SK-N-SH (cell line): ENCODE measurements at regions not wholly inside any gene's neighbourhood (a gene's known extent, or its start where the extent isn't known, plus 50 kb on each side); places are given as distances from the start of the nearest gene placed in this dataset.

Source experiments
- CTCF ChIA-PET: fragments of 300-600, 350-600 bp; formaldehyde crosslinking; extraction: SDS; loops from one replicate; lab custom pipeline; 2021; lab: Yijun Ruan, JAX
- POLR2A ChIA-PET: fragments of 350-600 bp; sonication (Branson Sonifier 250); formaldehyde crosslinking; extraction: SDS; loops from one replicate; lab custom pipeline; 2020; ENCODE audit warnings: antibody characterized with exemption, inconsistent platforms; lab: Yijun Ruan, JAX
- DNase-seq: peaks from one replicate; pipeline ENCODE4 v3.0.0; 2012
- H2AFZ ChIP-seq: fragments of 200-600 bp; sonication (generic); 2 replicates; pipeline ENCODE4 v1.8.1; 2016; ENCODE audit warnings: antibody characterized with exemption, mild to moderate bottlenecking, low read depth
- H3F3A ChIP-seq: fragments of 200-600 bp; sonication (generic); replicated peaks from 2 replicates; pipeline ENCODE3; 2016; ENCODE audit warnings: antibody characterized with exemption, mild to moderate bottlenecking; ENCODE audit not compliant: insufficient read depth
- H3K27ac ChIP-seq, 2 experiments: fragments of 200-500 bp in 1 of 2; fragments of 200-600 bp in 1 of 2; sonication (Bioruptor generic) in 1 of 2; sonication (generic), shearing (Covaris generic) in 1 of 2; 2 replicates each; pipeline versions ENCODE4 v1.5.1 to v1.6.1; 2014 to 2016; ENCODE audit warnings: low read depth in 2 of 2, inconsistent platforms in 1 of 2, low read length in 1 of 2, mild to moderate bottlenecking in 1 of 2, mixed read lengths in 1 of 2
- H3K27me3 ChIP-seq: fragments of 200-600 bp; sonication (generic), shearing (Covaris generic); 2 replicates; pipeline ENCODE4 v1.6.1; 2016; ENCODE audit warnings: mixed run types; ENCODE audit not compliant: insufficient read depth
- H3K36me3 ChIP-seq, 2 experiments: fragments of 200-500 bp in 1 of 2; fragments of 200-600 bp in 1 of 2; sonication (Bioruptor generic) in 1 of 2; sonication (generic) in 1 of 2; replicated peaks in 1 of 2; 2 replicates each; pipeline versions ENCODE3 to v1.5.1; 2014 to 2016; ENCODE audit warnings: low read length in 1 of 2, mild to moderate bottlenecking in 1 of 2; ENCODE audit not compliant: insufficient read depth in 2 of 2, control insufficient read depth in 1 of 2
- H3K4me1 ChIP-seq, 2 experiments: fragments of 200-500 bp in 1 of 2; fragments of 200-600 bp in 1 of 2; sonication (Bioruptor generic) in 1 of 2; sonication (generic), shearing (Covaris generic) in 1 of 2; 2 replicates each; pipeline versions ENCODE4 v1.5.1 to v1.6.1; 2014 to 2016; ENCODE audit warnings: low read depth in 1 of 2, low read length in 1 of 2, mixed run types in 1 of 2; ENCODE audit not compliant: insufficient read depth in 2 of 2, control insufficient read depth in 1 of 2
- H3K4me2 ChIP-seq: fragments of 200-600 bp; sonication (generic), shearing (Covaris generic); 2 replicates; pipeline ENCODE4 v1.6.1; 2017; ENCODE audit warnings: mixed run types
- H3K4me3 ChIP-seq, 2 experiments: fragments of 200-500 bp in 1 of 2; fragments of 200-600 bp in 1 of 2; sonication (Bioruptor generic) in 1 of 2; sonication (generic), shearing (Covaris generic) in 1 of 2; 2 replicates each; pipeline versions ENCODE4 v1.5.1 to v1.8.1; 2014 to 2016; ENCODE audit warnings: low read depth in 2 of 2, inconsistent platforms in 1 of 2, low read length in 1 of 2, mild to moderate bottlenecking in 1 of 2, mixed read lengths in 1 of 2, moderate library complexity in 1 of 2
- H3K79me2 ChIP-seq: fragments of 200-600 bp; sonication (generic); 2 replicates; pipeline ENCODE4 v1.8.1; 2017; ENCODE audit warnings: mild to moderate bottlenecking; ENCODE audit not compliant: insufficient read depth
- H3K9ac ChIP-seq: fragments of 200-600 bp; sonication (generic); 2 replicates; pipeline ENCODE4 v1.6.1; 2017; ENCODE audit warnings: mixed run types
- H3K9me2 ChIP-seq: fragments of 200-600 bp; sonication (generic); 2 replicates; pipeline ENCODE4 v1.6.1; 2017; ENCODE audit warnings: mixed run types
- H3K9me3 ChIP-seq: fragments of 200-600 bp; sonication (generic); 2 replicates; pipeline ENCODE4 v1.6.1; 2017; ENCODE audit warnings: mixed run types, mild to moderate bottlenecking, moderate library complexity
- H4K20me1 ChIP-seq: fragments of 200-600 bp; sonication (generic); 2 replicates; pipeline ENCODE4 v1.6.1; 2017; ENCODE audit warnings: mild to moderate bottlenecking, mixed run types; ENCODE audit not compliant: insufficient read depth
- CTCF ChIP-seq: fragments of 200-600 bp; sonication (generic); IDR thresholded peaks from 2 replicates; pipeline ENCODE4 v1.6.1; 2017; ENCODE audit warnings: antibody characterized with exemption, mild to moderate bottlenecking, moderate library complexity
- EP300 ChIP-seq, 2 experiments: IDR thresholded peaks; 2 replicates each; pipeline versions ENCODE4 v1.4.0 to v1.6.1; 2012; ENCODE audit warnings: borderline replicate concordance in 1 of 2, low read depth in 1 of 2, low read length in 1 of 2
- FOXM1 ChIP-seq: IDR thresholded peaks from 2 replicates; pipeline ENCODE4 v1.4.0; 2012; ENCODE audit warnings: low read depth, mild to moderate bottlenecking
- GABPA ChIP-seq: IDR thresholded peaks from 2 replicates; pipeline ENCODE4 v1.4.0; 2012; ENCODE audit warnings: low read depth, mild to moderate bottlenecking
- GATA2 ChIP-seq: sonication (generic); formaldehyde crosslinking; IDR thresholded peaks from 2 replicates; pipeline ENCODE4 v1.5.0; 2020; ENCODE audit warnings: mild to moderate bottlenecking, missing genetic modification reagents
- JUND ChIP-seq: IDR thresholded peaks from 2 replicates; pipeline ENCODE4 v1.4.0; 2012
- MXI1 ChIP-seq: IDR thresholded peaks from 2 replicates; pipeline ENCODE4 v1.6.1; 2012; ENCODE audit warnings: mild to moderate bottlenecking, low read depth, low read length, improper control_type of control experiment
- NFIC ChIP-seq: IDR thresholded peaks from 2 replicates; pipeline ENCODE4 v1.4.0; 2012; ENCODE audit warnings: borderline replicate concordance
- PBX3 ChIP-seq: IDR thresholded peaks from 2 replicates; pipeline ENCODE4; 2012
- RAD21 ChIP-seq: IDR thresholded peaks from 2 replicates; pipeline ENCODE4 v1.6.1; 2012; ENCODE audit warnings: mild to moderate bottlenecking, low read length
- RCOR1 ChIP-seq: fragments of 150-350 bp; IDR thresholded peaks from 2 replicates; pipeline ENCODE4 v1.6.1; 2017; ENCODE audit warnings: antibody characterized with exemption, low read length
- TAF1 ChIP-seq: IDR thresholded peaks from 2 replicates; pipeline ENCODE4 v1.6.1; 2012; ENCODE audit warnings: low read depth, mild to moderate bottlenecking, low read length, moderate library complexity, borderline replicate concordance
- TCF12 ChIP-seq: IDR thresholded peaks from 2 replicates; pipeline ENCODE4 v1.4.0; 2012
- WGBS: methylation state at CpG from one replicate; pipeline ENCODE4 v1.1.6; 2017; ENCODE audit warnings: low lambda C conversion rate; 5-methylcytosine and 5-hydroxymethylcytosine counted together

- Histone ChIP-seq H2AFZ (no peak overlapping the region), H3K4me3 (no peak overlapping the region), H3K9me3 (no peaks in the 10 kb centered on the region), H3K9ac (no peak overlapping the region), H3K27ac (no peak overlapping the region), H3K9me2 (no peaks in the 10 kb centered on the region), H3K4me2 (no peak overlapping the region), H3F3A (no peaks in the 10 kb centered on the region), H3K4me1 (no peaks in the 10 kb centered on the region), H3K27me3 (no peaks in the 10 kb centered on the region), H3K36me3 (no peaks in the 10 kb centered on the region), H3K79me2 (no peaks in the 10 kb centered on the region), H4K20me1 (no peaks in the 10 kb centered on the region)
- POLR2A ChIA-PET = no interaction called here
- CTCF ChIA-PET = no interaction called here
- TF ChIP-seq RAD21 (no peak), TCF12 (no peak), FOXM1 (no peak), MXI1 (no peak), TAF1 (no peak)
- DNase-seq = no peak
Measured at GRCh38 chrX:99522450-99522849, 887.6 kb downstream of the PCDH19 start.

GRCh38 chrX:99507768-99508167 is 902.3 kb downstream of the PCDH19 start:
- H3K9me3 ChIP-seq = no peaks in the 10 kb centered on the region
- 0 out of 2 replicates have a peak, but pooled peaks cover 3% of the 10 kb centered on the region for H3K9me2 ChIP-seq
- no peaks in the 10 kb centered on the region for H3F3A ChIP-seq
- H3K27ac ChIP-seq = no peak overlapping the region
- ChIA-PET POLR2A (no interaction called here), CTCF (no interaction called here)
- no peak overlapping the region for H2AFZ ChIP-seq
- H3K79me2 ChIP-seq = no peaks in the 10 kb centered on the region
- H3K4me2 ChIP-seq = no peak overlapping the region
- no peak for DNase-seq
- H3K4me3 ChIP-seq = no peak overlapping the region
- no peaks in the 10 kb centered on the region for H3K27me3 ChIP-seq
- H4K20me1 ChIP-seq = no peaks in the 10 kb centered on the region
- no peaks in the 10 kb centered on the region for H3K36me3 ChIP-seq
- H3K9ac ChIP-seq = no peak overlapping the region
- no peak for TF ChIP-seq EP300 (IDR thresholded peaks at IDR 0.05; ENCODE audit: borderline replicate concordance in 1 of 2, low read depth in 1 of 2, low read length in 1 of 2)
- TF ChIP-seq GABPA = no peak
- no peak for TF ChIP-seq PBX3
- TF ChIP-seq GATA2 (CRISPR knock-in tag) = no peak
- TF ChIP-seq RCOR1 = no peak
- no peak for TF ChIP-seq CTCF
- TF ChIP-seq, all 33 proteins: peak for 0
- H3K4me1 ChIP-seq = no peaks in the 10 kb centered on the region

- no peaks in the 10 kb centered on the region for H3F3A ChIP-seq
- H3K36me3 ChIP-seq = no peaks in the 10 kb centered on the region
- H4K20me1 ChIP-seq = no peaks in the 10 kb centered on the region
- H2AFZ ChIP-seq = no peak overlapping the region
- H3K4me3 ChIP-seq = no peak overlapping the region
- DNase-seq = no peak
- H3K27ac ChIP-seq = no peak overlapping the region
- no peaks in the 10 kb centered on the region for H3K4me1 ChIP-seq
- no peak for TF ChIP-seq JUND
- TF ChIP-seq NFIC = no peak
- TF ChIP-seq TAF1 = no peak
- 23% methylated on average over 2 of the region's 2 CpGs for WGBS
- no peaks in the 10 kb centered on the region for H3K9me3 ChIP-seq
- no peak overlapping the region for H3K9ac ChIP-seq
- no peaks in the 10 kb centered on the region for H3K9me2 ChIP-seq
- H3K27me3 ChIP-seq = no peaks in the 10 kb centered on the region
- no peak overlapping the region for H3K4me2 ChIP-seq
- no peaks in the 10 kb centered on the region for H3K79me2 ChIP-seq
- ChIA-PET POLR2A (no interaction called here), CTCF (no interaction called here)
Measured at GRCh38 chrX:99495453-99495852, 914.6 kb downstream of the PCDH19 start.
